IMR-90 (cell line): ENCODE measurements at regions not wholly inside any gene's neighbourhood (a gene's known extent, or its start where the extent isn't known, plus 50 kb on each side); places are given as distances from the start of the nearest gene placed in this dataset.

Experiments used
- ATAC-seq: fragments of 200-7000 bp; cut with Tn5 transposase; 2 replicates; pipeline ENCODE4 v1.9.1; 2020; ENCODE audit warnings: low read depth, mild to moderate bottlenecking, moderate library complexity
- BruUV-seq: library from RNA; stranded (reverse); fragments of 400-500 nt; replicated peaks from 2 replicates; lab custom pipeline; 2021; lab: Mats Ljungman, UMichigan
- CTCF ChIA-PET: fragments of 300-600 bp; formaldehyde crosslinking; extraction: SDS; loops from one replicate; lab custom pipeline; 2021; ENCODE audit warnings: antibody characterized with exemption; lab: Yijun Ruan, JAX
- POLR2A ChIA-PET: fragments of 300-600 bp; sonication (Branson Sonifier 250); formaldehyde crosslinking; loops from one replicate; lab custom pipeline; 2022; ENCODE audit warnings: antibody characterized with exemption; ENCODE audit not compliant: unreplicated experiment; lab: Charles Lee
- DNase-seq: peaks from one replicate; pipeline ENCODE4 v3.0.0; 2013
- H2AFZ ChIP-seq: replicated peaks from 2 replicates; pipeline ENCODE3; 2013; ENCODE audit warnings: low read length, mild to moderate bottlenecking; ENCODE audit not compliant: poor library complexity
- H2AK5ac ChIP-seq: 2 replicates; pipeline ENCODE4 v1.6.1; 2013; ENCODE audit warnings: low read depth, low read length, inconsistent platforms
- H2AK9ac ChIP-seq: replicated peaks from 2 replicates; pipeline ENCODE3; 2013; ENCODE audit warnings: mild to moderate bottlenecking, low read depth, low read length, moderate library complexity; ENCODE audit not compliant: poor library complexity
- H2BK120ac ChIP-seq: 2 replicates; pipeline ENCODE4 v1.6.1; 2013; ENCODE audit warnings: low read depth, low read length, inconsistent platforms
- H2BK15ac ChIP-seq: 3 replicates; pipeline ENCODE4 v1.6.1; 2013; ENCODE audit warnings: low read depth, low read length, inconsistent platforms
- H2BK20ac ChIP-seq: 2 replicates; pipeline ENCODE4 v1.6.1; 2013; ENCODE audit warnings: low read depth, mild to moderate bottlenecking, inconsistent platforms, low read length, moderate library complexity
- H2BK5ac ChIP-seq: 2 replicates; pipeline ENCODE4 v1.6.1; 2013; ENCODE audit warnings: mild to moderate bottlenecking, low read depth, low read length, inconsistent platforms; ENCODE audit not compliant: poor library complexity, severe bottlenecking
- H3K14ac ChIP-seq: replicated peaks from 2 replicates; pipeline ENCODE4 v1.6.1; 2013; ENCODE audit warnings: low read depth, low read length, inconsistent platforms
- H3K18ac ChIP-seq: 2 replicates; pipeline ENCODE4 v1.6.1; 2013; ENCODE audit warnings: low read depth, low read length, control low read depth
- H3K23ac ChIP-seq: 2 replicates; pipeline ENCODE4 v1.6.1; 2013; ENCODE audit warnings: low read depth, low read length, inconsistent platforms
- H3K27ac ChIP-seq: 2 replicates; pipeline ENCODE4 v1.5.1; 2013; ENCODE audit warnings: mild to moderate bottlenecking, control low read depth, low read length; ENCODE audit not compliant: insufficient read depth
- H3K27me3 ChIP-seq: 2 replicates; pipeline ENCODE4 v1.6.1; 2013; ENCODE audit warnings: low read length; ENCODE audit not compliant: control insufficient read depth, insufficient read depth
- H3K36me3 ChIP-seq: 2 replicates; pipeline ENCODE4 v1.6.1; 2013; ENCODE audit warnings: low read length, mixed read lengths; ENCODE audit not compliant: control insufficient read depth, insufficient read depth
- H3K4ac ChIP-seq: 2 replicates; pipeline ENCODE4 v1.6.1; 2013; ENCODE audit warnings: low read depth, low read length, inconsistent platforms
- H3K4me1 ChIP-seq: 2 replicates; pipeline ENCODE4 v1.6.1; 2013; ENCODE audit warnings: low read length, mixed read lengths; ENCODE audit not compliant: control insufficient read depth, insufficient read depth
- H3K4me2 ChIP-seq: 2 replicates; pipeline ENCODE4 v1.6.1; 2013; ENCODE audit warnings: low read depth, mild to moderate bottlenecking, control low read depth, low read length, moderate library complexity
- H3K4me3 ChIP-seq: 2 replicates; pipeline ENCODE4 v1.5.1; 2013; ENCODE audit warnings: low read depth, mild to moderate bottlenecking, control low read depth, low read length, moderate library complexity; ENCODE audit not compliant: insufficient read depth
- H3K56ac ChIP-seq: 2 replicates; pipeline ENCODE4 v1.6.1; 2013; ENCODE audit warnings: low read length, inconsistent platforms; ENCODE audit not compliant: insufficient read depth; ENCODE audit errors: extremely low read depth
- H3K79me1 ChIP-seq, 2 experiments: 2 replicates each; pipeline ENCODE4 v1.6.1; 2013; ENCODE audit warnings: low read length in 2 of 2, inconsistent platforms in 1 of 2, low read depth in 1 of 2
- H3K9ac ChIP-seq: 2 replicates; pipeline ENCODE4 v1.6.1; 2013; ENCODE audit warnings: low read depth, low read length, control low read depth
- H3K9me1 ChIP-seq: 2 replicates; pipeline ENCODE4 v1.6.1; 2013; ENCODE audit warnings: low read length, inconsistent platforms; ENCODE audit not compliant: insufficient read depth
- H3K9me3 ChIP-seq: 2 replicates; pipeline ENCODE4 v1.6.1; 2013; ENCODE audit warnings: low read length; ENCODE audit not compliant: control insufficient read depth, insufficient read depth
- H4K20me1 ChIP-seq: 2 replicates; pipeline ENCODE4 v1.6.1; 2013; ENCODE audit warnings: low read length, inconsistent platforms; ENCODE audit not compliant: insufficient read depth
- H4K5ac ChIP-seq: 2 replicates; pipeline ENCODE4 v1.6.1; 2013; ENCODE audit warnings: mild to moderate bottlenecking, low read depth, low read length, control low read depth
- H4K8ac ChIP-seq, 2 experiments: 2 replicates each; pipeline ENCODE4 v1.6.1; 2013; ENCODE audit warnings: low read depth in 2 of 2, low read length in 2 of 2, control low read depth in 1 of 2, inconsistent platforms in 1 of 2
- H4K91ac ChIP-seq: 2 replicates; pipeline ENCODE4 v1.6.1; 2013; ENCODE audit warnings: low read depth, low read length, inconsistent platforms; ENCODE audit not compliant: insufficient read depth
- BHLHE40 ChIP-seq: fragments of 150-350 bp; IDR thresholded peaks from 2 replicates; pipeline ENCODE4 v1.6.1; 2016; ENCODE audit warnings: mild to moderate bottlenecking, low read depth, low read length
- CEBPB ChIP-seq: IDR thresholded peaks from 2 replicates; pipeline ENCODE4 v1.6.1; 2012; ENCODE audit warnings: low read depth, low read length, improper control_type of control experiment
- CHD1 ChIP-seq: IDR thresholded peaks from 2 replicates; pipeline ENCODE4 v1.6.1; 2012; ENCODE audit warnings: low read depth, low read length, improper control_type of control experiment
- ELK1 ChIP-seq: fragments of 150-350 bp; IDR thresholded peaks from 2 replicates; pipeline ENCODE4 v1.6.1; 2016; ENCODE audit warnings: low read depth, mild to moderate bottlenecking, low read length, moderate library complexity, borderline replicate concordance
- FOS ChIP-seq: fragments of 150-350 bp; IDR thresholded peaks from 2 replicates; pipeline ENCODE4 v1.6.1; 2016; ENCODE audit warnings: low read depth, low read length
- MAFK ChIP-seq: IDR thresholded peaks from 2 replicates; pipeline ENCODE4 v1.6.1; 2012; ENCODE audit warnings: low read depth, low read length, improper control_type of control experiment
- MAZ ChIP-seq: IDR thresholded peaks from 2 replicates; pipeline ENCODE4 v1.6.1; 2012; ENCODE audit warnings: low read depth, mild to moderate bottlenecking, low read length, improper control_type of control experiment, moderate library complexity, borderline replicate concordance
- MXI1 ChIP-seq: IDR thresholded peaks from 2 replicates; pipeline ENCODE4 v1.6.1; 2012; ENCODE audit warnings: low read depth, mild to moderate bottlenecking, low read length, moderate library complexity, borderline replicate concordance
- NFE2L2 ChIP-seq: fragments of 150-350 bp; IDR thresholded peaks from 2 replicates; pipeline ENCODE4 v1.6.1; 2016; ENCODE audit warnings: low read depth, mild to moderate bottlenecking, low read length
- POLR2A ChIP-seq: IDR thresholded peaks from 2 replicates; pipeline ENCODE4 v1.6.1; 2012; ENCODE audit warnings: mild to moderate bottlenecking, low read depth, low read length
- RAD21 ChIP-seq: IDR thresholded peaks from 2 replicates; pipeline ENCODE4 v1.6.1; 2012; ENCODE audit warnings: low read length, improper control_type of control experiment
- RCOR1 ChIP-seq: IDR thresholded peaks from 2 replicates; pipeline ENCODE4 v1.6.1; 2012; ENCODE audit warnings: mild to moderate bottlenecking, low read length, improper control_type of control experiment; ENCODE audit not compliant: insufficient replicate concordance
- RFX5 ChIP-seq: IDR thresholded peaks from 2 replicates; pipeline ENCODE4 v1.8.0; 2012; ENCODE audit warnings: low read depth, mild to moderate bottlenecking, low read length, moderate library complexity
- SMC3 ChIP-seq: fragments of 150-350 bp; IDR thresholded peaks from 2 replicates; pipeline ENCODE4 v1.6.1; 2016; ENCODE audit warnings: low read depth, mild to moderate bottlenecking, antibody characterized with exemption, low read length, moderate library complexity
- USF2 ChIP-seq: fragments of 150-350 bp; IDR thresholded peaks from 2 replicates; pipeline ENCODE4 v1.6.1; 2017; ENCODE audit warnings: mild to moderate bottlenecking, antibody characterized with exemption, low read length, low read depth
- WGBS, 2 experiments: methylation state at CpG; one replicate each; pipeline versions ENCODE4 v1.1.5 to v1.1.7; 2013; ENCODE audit warnings: missing lambda C conversion rate in 2 of 2; ENCODE audit not compliant: insufficient read length in 1 of 2; ENCODE audit errors: extremely low coverage in 2 of 2; 5-methylcytosine and 5-hydroxymethylcytosine counted together
- dilution Hi-C: fragments of 300-500 bp; cut with HindIII; formaldehyde crosslinking; loops from one replicate; pipeline ENCODE4 v1.14.3; 2018; ENCODE audit warnings: low sequenced_read_pairs; ENCODE audit not compliant: unreplicated experiment
- in situ Hi-C: fragments of 300-500 bp; cut with MboI; formaldehyde crosslinking; loops from 3 replicates; pipeline ENCODE4 v1.14.3; 2019; ENCODE audit warnings: low sequenced_read_pairs, inconsistent platforms, mixed read lengths
- intact Hi-C: fragments of 100-400 bp; cut with micrococcal nuclease; formaldehyde crosslinking; loops from 2 replicates; pipeline ENCODE4 v1.10.0; 2022
- TF ChIP-seq, protein P1 (sequence below): conservative IDR thresholded peaks from 2 replicates; pipeline ENCODE4 v1.5.1; 2012; ENCODE audit warnings: mild to moderate bottlenecking, low read depth, low read length, improper control_type of control experiment

GRCh38 chr6:76840041-76840745 is 623.1 kb downstream of the HTR1B start:
- dilution Hi-C loops: no loop called here
- Histone ChIP-seq H4K5ac (no peak overlapping the region), H4K91ac (no peak overlapping the region), H2AK5ac (no peak overlapping the region), H3K18ac (no peak overlapping the region), H2AK9ac (no peak overlapping the region), H2BK120ac (no peak overlapping the region), H3K9ac (no peak overlapping the region), H3K9me1 (no peaks in the 10 kb centered on the region), H4K8ac (no peak overlapping the region), H3K36me3 (no peaks in the 10 kb centered on the region), H2AFZ (no peak overlapping the region), H3K27ac (no peak overlapping the region), H2BK15ac (no peak overlapping the region), H3K9me3 (0 out of 2 replicates have a peak, but pooled peaks cover 2% of the 10 kb centered on the region), H3K4me2 (no peak overlapping the region), H2BK5ac (no peak overlapping the region), H3K27me3 (no peaks in the 10 kb centered on the region), H3K56ac (no peak overlapping the region), H3K79me1 (no peaks in the 10 kb centered on the region), H3K4me1 (no peaks in the 10 kb centered on the region), H3K4ac (no peak overlapping the region), H3K4me3 (no peak overlapping the region), H2BK20ac (no peak overlapping the region), H3K14ac (no peak overlapping the region), H3K23ac (no peak overlapping the region), H4K20me1 (no peaks in the 10 kb centered on the region)
- CTCF ChIA-PET: interaction anchor here (0.6 kb wide), 1 partner anchor 521 kb away, joined by 4 read pairs; no protein-coding TSS in a partner anchor
- TF ChIP-seq, protein P1, sequence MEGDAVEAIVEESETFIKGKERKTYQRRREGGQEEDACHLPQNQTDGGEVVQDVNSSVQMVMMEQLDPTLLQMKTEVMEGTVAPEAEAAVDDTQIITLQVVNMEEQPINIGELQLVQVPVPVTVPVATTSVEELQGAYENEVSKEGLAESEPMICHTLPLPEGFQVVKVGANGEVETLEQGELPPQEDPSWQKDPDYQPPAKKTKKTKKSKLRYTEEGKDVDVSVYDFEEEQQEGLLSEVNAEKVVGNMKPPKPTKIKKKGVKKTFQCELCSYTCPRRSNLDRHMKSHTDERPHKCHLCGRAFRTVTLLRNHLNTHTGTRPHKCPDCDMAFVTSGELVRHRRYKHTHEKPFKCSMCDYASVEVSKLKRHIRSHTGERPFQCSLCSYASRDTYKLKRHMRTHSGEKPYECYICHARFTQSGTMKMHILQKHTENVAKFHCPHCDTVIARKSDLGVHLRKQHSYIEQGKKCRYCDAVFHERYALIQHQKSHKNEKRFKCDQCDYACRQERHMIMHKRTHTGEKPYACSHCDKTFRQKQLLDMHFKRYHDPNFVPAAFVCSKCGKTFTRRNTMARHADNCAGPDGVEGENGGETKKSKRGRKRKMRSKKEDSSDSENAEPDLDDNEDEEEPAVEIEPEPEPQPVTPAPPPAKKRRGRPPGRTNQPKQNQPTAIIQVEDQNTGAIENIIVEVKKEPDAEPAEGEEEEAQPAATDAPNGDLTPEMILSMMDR: no peak
- no peak for TF ChIP-seq MXI1
- no peak for TF ChIP-seq RCOR1
- no peak for TF ChIP-seq CEBPB
- TF ChIP-seq FOS: no peak
- TF ChIP-seq ELK1: no peak
- TF ChIP-seq RFX5: no peak
- no peak for TF ChIP-seq RAD21
- no peak for TF ChIP-seq POLR2A
- TF ChIP-seq MAZ: no peak
- no peak for TF ChIP-seq BHLHE40
- TF ChIP-seq SMC3: no peak
- no peak for TF ChIP-seq NFE2L2
- TF ChIP-seq CHD1: no peak
- no peak for TF ChIP-seq MAFK
- TF ChIP-seq USF2: no peak
- POLR2A ChIA-PET: no interaction called here
- DNase-seq: no peak
- in situ Hi-C loops: no loop called here
- no TSS peak for BruUV-seq
- intact Hi-C loops: no loop called here
- no peak for ATAC-seq
- no CpG with 5 or more reads among the region's 3 CpGs for WGBS, 2 experiments
